Activated CD4-positive, alpha-beta T cell treated with anti-CD3 and anti-CD28 coated beads, Interleukin-2, amount 10 ng/mL, durations not matched to agents 7 days and 5 days (primary cell): ENCODE measurements at regions not wholly inside any gene's neighbourhood (a gene's known extent, or its start where the extent isn't known, plus 50 kb on each side); places are given as distances from the start of the nearest gene placed in this dataset.

Experiments
- CTCF ChIA-PET: fragments of 350-600 bp; sonication (Branson Sonifier 250); formaldehyde crosslinking; loops from one replicate; lab custom pipeline; 2021; ENCODE audit warnings: antibody characterized with exemption; lab: Charles Lee
- POLR2A ChIA-PET: fragments of 350-600 bp; sonication (Branson Sonifier 250); formaldehyde crosslinking; loops from one replicate; lab custom pipeline; 2021; ENCODE audit warnings: antibody characterized with exemption; lab: Charles Lee
- DNase-seq: peaks from one replicate; pipeline ENCODE4 v3.0.0-alpha.2; 2020
- H3K27ac Mint-ChIP-seq: one replicate; pipeline ENCODE4 v1.8.0; 2021; ENCODE audit warnings: mild to moderate bottlenecking, moderate library complexity, mixed read lengths
- H3K27me3 Mint-ChIP-seq: one replicate; pipeline ENCODE4 v1.8.0; 2021; ENCODE audit warnings: mixed read lengths
- H3K36me3 Mint-ChIP-seq: one replicate; pipeline ENCODE4 v1.8.0; 2021; ENCODE audit warnings: low read depth, mixed read lengths
- H3K4me1 Mint-ChIP-seq: one replicate; pipeline ENCODE4 v1.8.0; 2021; ENCODE audit warnings: mixed read lengths
- H3K4me3 Mint-ChIP-seq: one replicate; pipeline ENCODE4 v1.8.0; 2021; ENCODE audit warnings: mild to moderate bottlenecking, moderate library complexity, mixed read lengths
- H3K9me3 Mint-ChIP-seq: one replicate; pipeline ENCODE4 v1.8.0; 2021; ENCODE audit warnings: mixed read lengths

DNA sequence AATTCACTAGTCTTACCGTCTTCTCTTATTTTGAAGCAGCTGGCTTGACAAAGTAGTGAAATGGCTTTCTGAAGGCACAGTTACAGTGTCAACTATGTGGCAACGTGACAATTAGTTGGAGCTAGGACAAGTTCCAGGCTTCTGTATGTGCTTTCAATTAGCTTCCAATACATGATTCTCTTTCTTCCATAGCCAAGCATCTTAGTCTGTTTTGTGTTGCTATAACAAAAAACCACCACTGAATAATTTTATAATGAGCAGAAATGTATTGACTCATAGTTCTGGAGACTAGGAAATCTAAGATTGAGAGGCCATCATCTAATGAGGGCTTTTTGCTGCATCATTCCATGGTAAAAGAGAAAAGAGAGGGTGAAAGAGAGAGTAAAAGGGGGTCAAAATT is 365.1 kb upstream of the PLSCR5 start:
- no peaks in the 10 kb centered on the region for H3K27me3 Mint-ChIP-seq
- H3K27ac Mint-ChIP-seq = no peak overlapping the region

DNA sequence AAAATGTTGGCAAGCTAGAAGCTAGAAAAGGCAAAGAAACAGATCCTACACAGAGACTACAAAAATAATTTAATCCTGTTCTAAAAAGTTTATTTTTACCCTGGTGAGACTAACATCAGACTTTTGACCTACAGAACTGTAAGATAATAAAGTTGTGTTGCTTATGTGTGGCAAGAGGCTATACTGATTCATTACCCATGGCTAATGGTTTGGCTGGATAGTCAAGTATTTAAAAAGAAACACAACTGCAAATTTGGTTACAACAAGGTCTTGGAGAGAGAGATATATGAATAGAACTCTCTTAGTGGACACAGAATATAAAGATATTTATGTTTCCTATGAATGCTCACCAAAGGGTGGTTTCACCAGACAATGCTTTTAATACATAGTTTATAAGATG is 364.2 kb upstream of the PLSCR5 start:
- ChIA-PET CTCF (no interaction called here), POLR2A (no interaction called here)
- H3K36me3 Mint-ChIP-seq = no peaks in the 10 kb centered on the region
- H3K27me3 Mint-ChIP-seq = no peaks in the 10 kb centered on the region
- H3K4me3 Mint-ChIP-seq = no peak overlapping the region
- H3K9me3 Mint-ChIP-seq = no peaks in the 10 kb centered on the region
- no peak for DNase-seq
- no peak overlapping the region for H3K27ac Mint-ChIP-seq
- H3K4me1 Mint-ChIP-seq = no peaks in the 10 kb centered on the region

More for the DNA sequence above, 365.1 kb upstream of the PLSCR5 start:
- no peak for DNase-seq
- POLR2A ChIA-PET = no interaction called here
- Mint-ChIP-seq H3K4me3 (no peak overlapping the region), H3K9me3 (no peaks in the 10 kb centered on the region), H3K36me3 (no peaks in the 10 kb centered on the region), H3K4me1 (no peaks in the 10 kb centered on the region)
- CTCF ChIA-PET = no interaction called here

DNA sequence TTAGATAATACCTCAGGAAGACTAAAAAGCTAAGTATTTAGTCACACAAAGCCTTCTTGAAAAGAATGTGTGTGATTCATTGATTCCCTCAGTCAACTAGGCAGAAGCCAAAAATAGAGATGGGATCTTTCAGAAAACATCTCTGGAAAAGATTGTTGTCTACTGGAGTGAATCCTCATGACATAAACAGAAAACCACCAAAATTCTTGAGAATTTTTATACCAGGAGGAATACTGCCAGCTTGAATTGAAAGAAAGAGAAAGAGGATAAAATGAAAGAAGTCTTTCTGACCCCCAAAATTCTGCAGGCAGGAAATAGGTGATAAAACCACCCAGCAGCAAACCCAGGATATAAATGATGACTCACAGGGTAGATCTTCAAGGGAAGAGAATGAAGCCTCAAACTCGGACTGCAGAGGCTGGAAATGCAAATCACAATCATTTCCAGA is 363.1 kb upstream of the PLSCR5 start:
- H3K27me3 Mint-ChIP-seq = no peaks in the 10 kb centered on the region
- no peak for DNase-seq
- CTCF ChIA-PET = no interaction called here
- no peak overlapping the region for H3K4me3 Mint-ChIP-seq
- no peaks in the 10 kb centered on the region for H3K4me1 Mint-ChIP-seq
- POLR2A ChIA-PET = no interaction called here
- H3K27ac Mint-ChIP-seq = no peak overlapping the region
- no peaks in the 10 kb centered on the region for H3K36me3 Mint-ChIP-seq
- H3K9me3 Mint-ChIP-seq = no peaks in the 10 kb centered on the region

GRCh38 chr3:146967783-146968182 is 362.6 kb upstream of the PLSCR5 start:
- no peaks in the 10 kb centered on the region for H3K4me1 Mint-ChIP-seq
- H3K27ac Mint-ChIP-seq = no peak overlapping the region
- no peak for DNase-seq
- ChIA-PET CTCF (no interaction called here), POLR2A (no interaction called here)
- H3K4me3 Mint-ChIP-seq = no peak overlapping the region
- no peaks in the 10 kb centered on the region for H3K27me3 Mint-ChIP-seq
- H3K36me3 Mint-ChIP-seq = no peaks in the 10 kb centered on the region
- H3K9me3 Mint-ChIP-seq = no peaks in the 10 kb centered on the region

GRCh38 chr3:146966124-146966523 is 361.0 kb upstream of the PLSCR5 start:
- Mint-ChIP-seq H3K9me3 (no peaks in the 10 kb centered on the region), H3K4me3 (no peak overlapping the region), H3K36me3 (no peaks in the 10 kb centered on the region), H3K27me3 (no peaks in the 10 kb centered on the region), H3K4me1 (no peaks in the 10 kb centered on the region), H3K27ac (no peak overlapping the region)
- no peak for DNase-seq
- ChIA-PET POLR2A (no interaction called here), CTCF (no interaction called here)

DNA sequence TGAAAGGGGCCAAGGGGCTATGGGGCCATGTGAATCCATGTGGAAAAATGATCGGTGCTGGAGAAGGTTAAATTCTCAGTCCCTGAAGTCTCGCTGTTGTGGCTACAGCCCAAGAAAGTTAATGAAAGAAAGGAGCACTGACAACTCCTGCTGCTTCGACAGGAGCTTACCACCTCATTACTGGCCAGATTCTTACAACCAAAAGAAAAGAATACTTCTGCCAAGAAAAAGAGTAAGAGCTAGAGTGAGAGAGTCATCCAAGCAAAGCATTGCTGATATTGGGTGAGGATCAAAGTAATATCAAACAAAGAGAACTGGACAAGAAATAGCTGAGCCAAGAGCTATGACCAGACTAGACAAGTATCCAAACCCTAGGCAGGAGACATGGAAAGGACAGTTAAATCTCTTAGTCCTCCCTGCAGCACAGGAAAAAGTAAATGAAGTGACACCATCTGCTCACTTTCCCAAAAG is 348.4 kb upstream of the PLSCR5 start:
- Mint-ChIP-seq H3K36me3 (no peaks in the 10 kb centered on the region), H3K27me3 (no peaks in the 10 kb centered on the region), H3K27ac (no peak overlapping the region), H3K4me3 (no peak overlapping the region), H3K9me3 (peaks cover 2% of the 10 kb centered on the region), H3K4me1 (no peaks in the 10 kb centered on the region)
- CTCF ChIA-PET = no interaction called here
- DNase-seq = no peak
- POLR2A ChIA-PET = no interaction called here

DNA sequence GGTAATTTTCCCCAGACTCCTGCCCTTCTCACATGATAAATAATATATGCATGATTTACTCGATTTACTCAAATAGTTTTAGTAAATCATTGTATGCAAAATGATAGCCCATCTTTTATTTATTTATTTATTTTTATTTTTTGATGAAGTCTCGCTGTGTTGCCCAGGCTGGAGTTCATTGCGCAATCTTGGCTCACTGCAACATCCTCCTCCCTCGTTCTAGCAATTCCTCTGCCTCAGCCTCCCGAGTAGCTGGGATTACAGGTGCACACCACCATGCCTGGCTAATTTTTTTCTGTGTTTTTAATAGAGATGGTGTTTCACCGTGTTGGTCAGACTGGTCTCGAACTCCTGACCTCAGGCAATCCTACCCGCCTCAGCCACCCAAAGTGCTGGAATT is 343.8 kb upstream of the PLSCR5 start:
- CTCF ChIA-PET = no interaction called here
- no peak overlapping the region for H3K4me3 Mint-ChIP-seq
- H3K4me1 Mint-ChIP-seq = no peaks in the 10 kb centered on the region
- H3K9me3 Mint-ChIP-seq = peaks cover 2% of the 10 kb centered on the region
- H3K36me3 Mint-ChIP-seq = no peaks in the 10 kb centered on the region
- no peak overlapping the region for H3K27ac Mint-ChIP-seq
- no peaks in the 10 kb centered on the region for H3K27me3 Mint-ChIP-seq
- DNase-seq = no peak
- POLR2A ChIA-PET = no interaction called here

GRCh38 chr3:146948186-146948585 is 343.0 kb upstream of the PLSCR5 start:
- no peaks in the 10 kb centered on the region for H3K36me3 Mint-ChIP-seq
- no peak overlapping the region for H3K27ac Mint-ChIP-seq
- no peaks in the 10 kb centered on the region for H3K4me1 Mint-ChIP-seq
- H3K4me3 Mint-ChIP-seq = no peak overlapping the region
- peaks cover 2% of the 10 kb centered on the region for H3K9me3 Mint-ChIP-seq
- no peak for DNase-seq
- POLR2A ChIA-PET = no interaction called here
- CTCF ChIA-PET = no interaction called here
- H3K27me3 Mint-ChIP-seq = no peaks in the 10 kb centered on the region

DNA sequence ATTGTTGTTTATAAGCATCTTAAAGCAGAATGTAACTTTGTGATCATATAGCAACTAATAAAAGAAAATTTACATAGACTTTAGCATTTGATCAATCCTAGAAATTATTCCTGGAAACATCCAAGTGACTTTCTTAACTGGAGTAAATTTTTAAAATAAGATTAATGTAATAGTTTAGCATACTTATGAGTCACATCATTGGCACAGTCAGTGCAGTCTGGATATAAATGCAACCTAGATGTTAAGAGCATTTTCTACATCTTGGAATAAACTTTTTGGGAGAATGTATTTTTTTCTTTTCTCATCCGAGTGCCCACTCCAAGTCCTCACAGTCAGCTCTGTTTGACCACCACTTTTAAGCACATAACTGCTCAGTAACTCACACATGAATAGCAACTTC is 324.6 kb upstream of the PLSCR5 start:
- Mint-ChIP-seq H3K36me3 (no peaks in the 10 kb centered on the region), H3K9me3 (no peaks in the 10 kb centered on the region), H3K27me3 (no peaks in the 10 kb centered on the region), H3K27ac (no peak overlapping the region), H3K4me1 (no peaks in the 10 kb centered on the region), H3K4me3 (no peak overlapping the region)
- CTCF ChIA-PET = no interaction called here
- no peak for DNase-seq
- POLR2A ChIA-PET = interaction anchor here (0.7 kb wide), 1 partner anchor 267 kb away, joined by 3 read pairs; no protein-coding TSS in a partner anchor

GRCh38 chr3:146928421-146929059 is 323.4 kb upstream of the PLSCR5 start:
- Mint-ChIP-seq H3K4me3 (no peak overlapping the region), H3K36me3 (no peaks in the 10 kb centered on the region), H3K4me1 (no peaks in the 10 kb centered on the region), H3K27me3 (no peaks in the 10 kb centered on the region), H3K27ac (no peak overlapping the region), H3K9me3 (no peaks in the 10 kb centered on the region)
- POLR2A ChIA-PET = no interaction called here
- CTCF ChIA-PET = no interaction called here
- no peak for DNase-seq

DNA sequence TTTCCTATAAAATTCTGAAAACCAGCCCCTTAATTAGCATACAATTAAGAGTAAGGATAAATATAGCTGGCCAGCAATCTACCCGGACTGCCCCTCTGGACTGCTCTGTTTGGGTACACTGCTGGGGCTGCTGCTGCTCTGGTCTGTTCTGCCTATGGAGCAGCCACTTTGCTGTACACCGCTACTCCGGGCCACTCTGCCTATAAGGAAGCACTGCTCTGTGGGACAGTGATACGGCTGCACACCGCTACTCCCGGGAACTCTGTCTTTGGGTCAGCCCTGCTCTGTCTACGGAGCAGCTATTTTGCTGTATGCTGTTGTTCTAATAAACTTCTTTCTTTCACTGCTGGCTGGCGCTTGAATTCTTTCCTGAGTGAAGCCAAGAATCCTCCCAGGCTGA is 316.5 kb upstream of the PLSCR5 start:
- POLR2A ChIA-PET = no interaction called here
- no peak for DNase-seq
- Mint-ChIP-seq H3K36me3 (no peaks in the 10 kb centered on the region), H3K27ac (no peak overlapping the region), H3K4me1 (no peaks in the 10 kb centered on the region), H3K27me3 (no peaks in the 10 kb centered on the region), H3K9me3 (no peaks in the 10 kb centered on the region), H3K4me3 (no peak overlapping the region)
- CTCF ChIA-PET = no interaction called here

- H3K9me3 Mint-ChIP-seq = peaks cover 5% of the 10 kb centered on the region
- ChIA-PET POLR2A (no interaction called here), CTCF (no interaction called here)
- H3K27me3 Mint-ChIP-seq = no peaks in the 10 kb centered on the region
- no peak overlapping the region for H3K4me3 Mint-ChIP-seq
- H3K27ac Mint-ChIP-seq = no peak overlapping the region
- no peaks in the 10 kb centered on the region for H3K4me1 Mint-ChIP-seq
- no peak for DNase-seq
- H3K36me3 Mint-ChIP-seq = no peaks in the 10 kb centered on the region
Measured at GRCh38 chr3:146914409-146914808, 309.3 kb upstream of the PLSCR5 start.

- H3K4me1 Mint-ChIP-seq = no peaks in the 10 kb centered on the region
- no peaks in the 10 kb centered on the region for H3K27me3 Mint-ChIP-seq
- CTCF ChIA-PET = no interaction called here
- H3K27ac Mint-ChIP-seq = no peak overlapping the region
- POLR2A ChIA-PET = no interaction called here
- peaks cover 5% of the 10 kb centered on the region for H3K9me3 Mint-ChIP-seq
- no peak overlapping the region for H3K4me3 Mint-ChIP-seq
- DNase-seq = no peak
- H3K36me3 Mint-ChIP-seq = no peaks in the 10 kb centered on the region
Measured at GRCh38 chr3:146912241-146913015, 307.3 kb upstream of the PLSCR5 start.
